Hypothalamus (tissue), 51 donors: ENCODE measurements at regions not wholly inside any gene's neighbourhood (a gene's known extent, or its start where the extent isn't known, plus 50 kb on each side); places are given as distances from the start of the nearest gene placed in this dataset.

Source experiments
- DNase-seq, 51 donors: peaks; one replicate each; lab custom pipeline; 2025; lab: John Stamatoyannopoulos, UW

- DNase-seq, result no peak
These were observed 669.3 kb downstream of the PDHA2 start for GRCh38 chr4:96509039-96509741.

- DNase-seq, result no peak
These were observed 679.4 kb downstream of the PDHA2 start for GRCh38 chr4:96519291-96519690.

- no peak for DNase-seq
These were observed 681.2 kb downstream of the PDHA2 start for GRCh38 chr4:96521046-96521536.

GRCh38 chr4:96523611-96524010 lies 683.7 kb downstream of the PDHA2 start:
- DNase-seq, result no peak

- DNase-seq, result no peak
These were observed 684.5 kb downstream of the PDHA2 start for GRCh38 chr4:96524311-96524875.

- DNase-seq, result no peak
These were observed 686.0 kb downstream of the PDHA2 start for GRCh38 chr4:96525898-96526297.

GRCh38 chr4:96526625-96527024 lies 686.7 kb downstream of the PDHA2 start:
- no peak for DNase-seq

GRCh38 chr4:96531836-96532235 lies 691.9 kb downstream of the PDHA2 start:
- no peak for DNase-seq

GRCh38 chr4:96543346-96543745 lies 703.5 kb downstream of the PDHA2 start:
- peak in 3 of 51 donors; percentile 3 to 69 (median 11) for DNase-seq

- no peak for DNase-seq
These were observed 718.6 kb downstream of the PDHA2 start for GRCh38 chr4:96558466-96558865.

- no peak for DNase-seq
These were observed 726.9 kb downstream of the PDHA2 start for GRCh38 chr4:96566755-96567154.

- DNase-seq, result no peak
These were observed 745.4 kb downstream of the PDHA2 start for GRCh38 chr4:96585304-96585703.

GRCh38 chr4:96593422-96593821 lies 753.5 kb downstream of the PDHA2 start:
- DNase-seq, result no peak

GRCh38 chr4:96598465-96598864 lies 758.6 kb downstream of the PDHA2 start:
- DNase-seq, result no peak

GRCh38 chr4:96599752-96600151 lies 759.9 kb downstream of the PDHA2 start:
- no peak for DNase-seq

GRCh38 chr4:96602661-96603060 lies 762.8 kb downstream of the PDHA2 start:
- no peak for DNase-seq

GRCh38 chr4:96603641-96604040 lies 763.7 kb downstream of the PDHA2 start:
- no peak for DNase-seq

GRCh38 chr4:96606451-96606850 lies 766.6 kb downstream of the PDHA2 start:
- DNase-seq, result no peak

GRCh38 chr4:96626023-96626422 lies 786.1 kb downstream of the PDHA2 start:
- DNase-seq, result no peak

- no peak for DNase-seq
These were observed 790.9 kb downstream of the PDHA2 start for GRCh38 chr4:96630839-96631238.

- no peak for DNase-seq
These were observed 798.1 kb downstream of the PDHA2 start for GRCh38 chr4:96637971-96638412.

GRCh38 chr4:96639932-96640331 lies 800.0 kb downstream of the PDHA2 start:
- DNase-seq, result no peak
